ENCODE measurements at regions not wholly inside any gene's neighbourhood (a gene's known extent, or its start where the extent isn't known, plus 50 kb on each side); places are given as distances from the start of the nearest gene placed in this dataset.

DNA sequence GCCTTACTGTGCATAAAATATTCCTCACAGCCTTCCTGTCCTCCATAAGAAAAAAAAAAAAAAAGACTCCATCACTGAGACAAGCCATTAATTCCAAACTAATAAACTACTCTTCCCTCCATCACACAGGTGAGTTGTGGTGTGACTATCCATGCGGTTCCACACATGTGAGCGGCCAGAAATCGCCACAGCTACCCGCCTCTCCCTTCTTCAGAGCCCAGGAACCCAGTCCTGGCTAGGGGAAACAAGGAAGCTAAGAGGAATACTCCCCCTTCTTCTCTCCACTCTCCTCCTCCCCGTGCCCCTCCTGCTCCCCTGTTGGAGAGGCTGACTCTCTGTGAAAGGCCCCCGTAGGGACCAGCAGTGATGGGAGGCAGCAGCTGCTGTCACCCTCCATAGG is 128.6 kb upstream of the ARID1B start:
- no peaks in the 10 kb centered on the region for H3K36me3 ChIP-seq (ENCODE audit: low read depth)
- ATAC-seq (ENCODE audit: low read depth) (no peak), DNase-seq (ENCODE audit: low spot score) (no peak)
- no peak for TF ChIP-seq CTCF (IDR thresholded peaks at IDR 0.05; ENCODE audit: poor library complexity, severe bottlenecking)
- no peaks in the 10 kb centered on the region for H3K4me1 ChIP-seq (ENCODE audit: insufficient read depth, poor library complexity, severe bottlenecking)
- no peak overlapping the region for H3K4me3 ChIP-seq (ENCODE audit: severe bottlenecking)
- H3K27me3 ChIP-seq (ENCODE audit: insufficient read depth, poor library complexity, severe bottlenecking), result no peaks in the 10 kb centered on the region
- no peaks in the 10 kb centered on the region for H3K9me3 ChIP-seq (ENCODE audit: severe bottlenecking)
- H3K27ac ChIP-seq (ENCODE audit: poor library complexity, severe bottlenecking), result no peak overlapping the region

GRCh38 chr6:156647991-156648390 is 129.2 kb upstream of the ARID1B start:
- H3K27me3 ChIP-seq (ENCODE audit: insufficient read depth, poor library complexity, severe bottlenecking), result no peaks in the 10 kb centered on the region
- ATAC-seq (ENCODE audit: low read depth) (no peak), DNase-seq (ENCODE audit: low spot score) (no peak)
- H3K27ac ChIP-seq (ENCODE audit: poor library complexity, severe bottlenecking), result no peak overlapping the region
- no peak for TF ChIP-seq CTCF (IDR thresholded peaks at IDR 0.05; ENCODE audit: poor library complexity, severe bottlenecking)
- no peaks in the 10 kb centered on the region for H3K9me3 ChIP-seq (ENCODE audit: severe bottlenecking)
- no peaks in the 10 kb centered on the region for H3K4me1 ChIP-seq (ENCODE audit: insufficient read depth, poor library complexity, severe bottlenecking)
- no peak overlapping the region for H3K4me3 ChIP-seq (ENCODE audit: severe bottlenecking)
- H3K36me3 ChIP-seq (ENCODE audit: low read depth), result no peaks in the 10 kb centered on the region

- Histone ChIP-seq H3K4me3 (ENCODE audit: severe bottlenecking) (no peak overlapping the region), H3K27me3 (ENCODE audit: insufficient read depth, poor library complexity, severe bottlenecking) (no peaks in the 10 kb centered on the region), H3K4me1 (ENCODE audit: insufficient read depth, poor library complexity, severe bottlenecking) (no peaks in the 10 kb centered on the region), H3K27ac (ENCODE audit: poor library complexity, severe bottlenecking) (no peak overlapping the region), H3K36me3 (ENCODE audit: low read depth) (no peaks in the 10 kb centered on the region), H3K9me3 (ENCODE audit: severe bottlenecking) (no peaks in the 10 kb centered on the region)
- no peak for ATAC-seq (ENCODE audit: low read depth)
- no peak for DNase-seq (ENCODE audit: low spot score)
- no peak for TF ChIP-seq CTCF (IDR thresholded peaks at IDR 0.05; ENCODE audit: poor library complexity, severe bottlenecking)
Measured at GRCh38 chr6:156647140-156647784, 129.9 kb upstream of the ARID1B start.

DNA sequence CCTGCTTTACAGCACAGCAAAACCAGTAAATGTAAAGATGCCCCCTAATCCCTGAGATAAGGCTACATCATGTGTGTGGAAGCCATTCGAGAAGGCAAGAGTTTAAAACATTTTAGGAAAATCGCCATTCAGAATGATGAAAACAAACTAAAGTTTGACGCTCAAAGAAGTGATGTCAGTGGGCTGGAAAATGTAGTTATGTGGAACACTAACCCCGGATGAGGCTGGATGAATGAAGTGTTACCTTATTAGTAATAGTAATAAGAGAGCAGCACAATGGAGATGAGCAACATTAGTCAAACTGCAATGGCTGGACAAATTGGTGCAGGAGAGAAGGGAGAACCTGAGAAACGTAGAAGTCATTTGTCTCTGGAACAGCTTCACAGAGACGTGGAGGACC is 130.7 kb upstream of the ARID1B start:
- DNase-seq (ENCODE audit: low spot score) (no peak), ATAC-seq (ENCODE audit: low read depth) (no peak)
- H3K27me3 ChIP-seq (ENCODE audit: insufficient read depth, poor library complexity, severe bottlenecking), result no peaks in the 10 kb centered on the region
- no peak overlapping the region for H3K27ac ChIP-seq (ENCODE audit: poor library complexity, severe bottlenecking)
- H3K4me1 ChIP-seq (ENCODE audit: insufficient read depth, poor library complexity, severe bottlenecking), result no peaks in the 10 kb centered on the region
- H3K36me3 ChIP-seq (ENCODE audit: low read depth), result no peaks in the 10 kb centered on the region
- H3K4me3 ChIP-seq (ENCODE audit: severe bottlenecking), result no peak overlapping the region
- TF ChIP-seq CTCF (IDR thresholded peaks at IDR 0.05; ENCODE audit: poor library complexity, severe bottlenecking), result no peak
- no peaks in the 10 kb centered on the region for H3K9me3 ChIP-seq (ENCODE audit: severe bottlenecking)

DNA sequence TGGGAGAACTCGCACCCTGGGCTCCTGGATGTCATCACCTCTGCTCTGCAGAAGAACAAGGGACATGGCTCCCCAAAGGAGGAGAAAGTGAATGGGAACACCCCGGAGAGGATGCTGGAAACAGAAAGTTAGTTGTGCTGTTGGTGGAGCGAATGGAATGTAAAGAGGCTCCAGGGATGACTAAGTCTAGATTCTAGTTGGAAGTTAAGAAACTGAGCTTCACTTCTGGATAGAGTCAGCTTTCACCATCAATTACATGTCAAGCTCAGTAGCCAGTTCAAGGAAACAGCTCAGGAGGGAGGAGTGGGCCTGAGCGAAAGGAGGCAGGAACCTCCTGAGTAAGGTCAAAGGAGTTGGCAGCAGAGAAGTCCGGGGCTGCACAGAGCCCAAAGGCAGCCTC is 132.1 kb upstream of the ARID1B start:
- H3K27ac ChIP-seq (ENCODE audit: poor library complexity, severe bottlenecking), result no peak overlapping the region
- TF ChIP-seq CTCF (IDR thresholded peaks at IDR 0.05; ENCODE audit: poor library complexity, severe bottlenecking), result no peak
- H3K36me3 ChIP-seq (ENCODE audit: low read depth), result no peaks in the 10 kb centered on the region
- ATAC-seq (ENCODE audit: low read depth) (no peak), DNase-seq (ENCODE audit: low spot score) (no peak)
- H3K9me3 ChIP-seq (ENCODE audit: severe bottlenecking), result no peaks in the 10 kb centered on the region
- no peaks in the 10 kb centered on the region for H3K27me3 ChIP-seq (ENCODE audit: insufficient read depth, poor library complexity, severe bottlenecking)
- H3K4me1 ChIP-seq (ENCODE audit: insufficient read depth, poor library complexity, severe bottlenecking), result no peaks in the 10 kb centered on the region
- no peak overlapping the region for H3K4me3 ChIP-seq (ENCODE audit: severe bottlenecking)

All from RWPE2 (cell line).